Head of caudate nucleus (tissue), 42 donors: ENCODE measurements at regions not wholly inside any gene's neighbourhood (a gene's known extent, or its start where the extent isn't known, plus 50 kb on each side); places are given as distances from the start of the nearest gene placed in this dataset.

Experiments
- DNase-seq, 42 donors: peaks; one replicate each; pipeline versions ENCODE4 v3.0.0 to v3.0.0-alpha.2; 2020 to 2021; ENCODE audit warnings: mixed read lengths in 7 of 42
- intact Hi-C: fragments of 100-400 bp; cut with DNase I; formaldehyde crosslinking; loops from one replicate; pipeline ENCODE4 v1.15.0; 2022

DNA sequence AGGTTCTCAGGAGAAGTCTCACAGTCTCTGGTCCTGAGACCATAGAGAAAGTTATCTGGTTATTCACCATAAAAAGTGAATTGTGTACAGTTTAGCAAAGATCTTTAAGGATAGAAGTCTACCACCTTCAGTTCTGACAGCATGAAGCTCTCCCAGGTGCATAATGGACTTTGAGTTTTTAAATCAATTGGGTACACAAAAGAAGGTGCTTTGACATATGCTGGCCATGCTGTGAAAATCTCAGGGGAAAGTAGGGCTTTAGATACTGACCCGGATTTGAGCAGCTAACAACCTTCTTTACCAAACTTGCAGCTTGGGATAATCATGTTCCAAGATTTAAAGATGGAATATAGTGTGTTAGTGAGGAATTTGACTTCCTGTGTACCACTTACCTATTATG lies 264.2 kb downstream of the ZSWIM6 start:
- intact Hi-C loops, result no loop called here
- DNase-seq, result no peak

DNA sequence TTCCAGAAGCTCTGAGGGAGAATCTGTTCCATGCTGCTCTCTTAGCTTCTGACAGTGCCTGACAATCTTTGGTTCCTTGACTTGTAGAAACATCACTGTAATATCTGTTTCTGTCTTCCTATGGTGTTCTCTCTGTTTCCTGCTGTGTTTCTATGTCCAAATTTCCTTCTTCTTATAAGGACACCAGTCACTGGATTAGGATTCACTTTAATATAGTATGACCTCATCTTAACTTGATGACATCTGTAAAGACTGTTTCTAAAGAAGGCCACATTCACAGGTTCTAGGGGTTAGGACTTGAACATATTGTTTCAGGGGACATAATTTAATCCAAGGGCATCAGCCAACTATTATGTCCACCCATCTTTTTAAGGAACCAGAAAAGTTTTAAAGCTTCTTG lies 265.6 kb downstream of the ZSWIM6 start:
- intact Hi-C loops, result no loop called here
- no peak for DNase-seq

DNA sequence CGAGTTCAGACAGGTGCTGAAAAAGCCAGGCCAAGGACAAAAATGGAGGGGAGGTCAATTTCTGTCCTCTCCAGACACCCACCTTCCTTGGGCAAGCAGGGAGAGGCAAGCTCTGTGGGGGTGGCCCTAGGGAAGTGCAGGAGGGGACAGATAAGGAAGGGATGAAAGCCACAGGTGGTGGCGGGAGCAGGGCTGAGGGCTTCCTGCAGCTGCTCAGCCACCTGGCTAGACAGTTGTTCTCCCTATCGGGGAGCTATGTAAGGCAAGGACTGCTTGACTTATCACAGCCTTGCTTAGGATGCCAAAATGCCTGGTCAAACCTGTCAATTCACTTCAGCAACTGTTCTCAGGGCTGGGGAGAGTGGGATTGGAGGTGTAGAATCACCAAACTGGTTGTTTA lies 266.1 kb downstream of the ZSWIM6 start:
- no peak for DNase-seq
- intact Hi-C loops, result no loop called here

DNA sequence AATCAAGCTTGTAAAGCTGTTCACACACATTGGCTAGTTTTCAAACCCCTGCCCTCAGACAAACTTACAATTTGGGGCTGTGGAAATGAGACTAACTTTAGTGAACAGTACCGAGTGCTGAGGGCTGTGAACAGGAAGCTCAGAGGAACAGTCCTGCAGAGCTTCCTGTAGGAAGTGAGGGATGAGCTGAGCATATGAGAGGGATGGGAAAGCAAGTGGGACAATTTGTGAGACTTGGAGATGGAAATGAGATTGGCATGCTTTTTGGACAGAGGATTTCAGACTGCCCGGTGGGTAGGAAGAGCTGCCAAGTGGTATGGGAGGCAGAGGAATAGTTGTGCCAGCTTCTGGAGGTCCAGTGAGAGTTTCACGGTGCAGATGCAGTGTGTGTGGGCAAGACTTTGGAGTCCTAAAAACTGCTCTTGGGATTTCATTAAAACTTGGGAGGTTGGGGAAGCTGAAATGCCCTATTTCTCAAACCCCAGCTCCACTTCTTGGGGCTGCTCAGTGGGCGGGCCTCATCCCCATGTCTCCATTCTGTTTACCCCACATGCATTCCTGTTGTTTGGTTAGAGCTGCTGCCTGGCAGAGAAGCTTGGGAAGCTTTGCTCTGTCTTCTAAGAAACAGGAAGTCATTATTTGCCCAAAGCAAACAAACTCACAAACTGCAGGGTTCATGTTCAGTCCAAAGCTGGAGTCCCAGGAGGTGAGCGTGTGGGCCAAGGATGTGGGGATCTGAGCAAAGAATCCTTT lies 267.5 kb downstream of the ZSWIM6 start:
- intact Hi-C loops, result no loop called here
- no peak for DNase-seq

DNA sequence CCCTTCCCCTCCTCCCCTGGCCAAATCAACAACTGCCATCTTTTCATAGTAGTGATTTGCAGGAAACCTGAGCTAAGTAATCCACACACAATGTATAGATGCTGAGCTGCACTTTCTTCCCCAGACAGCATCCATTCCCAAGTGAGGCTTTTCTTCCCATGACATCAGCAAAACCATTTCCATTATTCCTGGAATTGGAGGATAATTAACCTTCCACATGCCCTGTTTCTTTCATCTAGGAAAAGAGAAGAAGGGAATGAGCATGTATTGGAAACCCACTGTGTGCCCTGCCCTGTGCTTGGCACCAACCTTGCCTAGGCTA lies 268.0 kb downstream of the ZSWIM6 start:
- intact Hi-C loops, result no loop called here
- DNase-seq, result no peak

DNA sequence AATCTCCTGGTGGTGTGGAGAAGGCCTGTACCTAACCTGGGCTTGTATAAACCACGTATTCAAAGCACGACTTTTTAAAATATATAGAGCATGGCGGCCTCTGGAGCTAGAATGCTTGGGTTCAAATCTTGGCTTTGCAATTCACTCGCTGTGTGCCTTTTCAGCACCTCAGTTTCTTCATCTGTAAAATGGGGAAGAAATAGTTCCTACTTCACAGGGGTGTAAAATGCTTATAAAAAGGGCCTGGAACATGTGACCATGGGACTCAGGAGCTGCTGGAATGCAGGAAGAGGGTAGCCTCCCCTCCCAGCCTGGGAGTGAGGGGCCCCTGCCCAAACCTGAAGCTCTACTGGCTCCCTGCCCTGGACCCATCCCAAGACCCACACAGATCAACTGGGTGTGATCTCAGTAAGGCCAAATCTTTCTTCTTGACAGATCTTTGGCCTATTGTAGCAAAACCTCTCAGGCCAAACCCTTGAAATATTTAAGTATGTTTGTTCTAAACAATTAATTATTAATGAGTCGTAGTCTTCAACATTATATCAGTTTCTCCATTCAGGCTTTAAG lies 269.0 kb downstream of the ZSWIM6 start:
- no peak for DNase-seq
- intact Hi-C loops, result no loop called here

DNA sequence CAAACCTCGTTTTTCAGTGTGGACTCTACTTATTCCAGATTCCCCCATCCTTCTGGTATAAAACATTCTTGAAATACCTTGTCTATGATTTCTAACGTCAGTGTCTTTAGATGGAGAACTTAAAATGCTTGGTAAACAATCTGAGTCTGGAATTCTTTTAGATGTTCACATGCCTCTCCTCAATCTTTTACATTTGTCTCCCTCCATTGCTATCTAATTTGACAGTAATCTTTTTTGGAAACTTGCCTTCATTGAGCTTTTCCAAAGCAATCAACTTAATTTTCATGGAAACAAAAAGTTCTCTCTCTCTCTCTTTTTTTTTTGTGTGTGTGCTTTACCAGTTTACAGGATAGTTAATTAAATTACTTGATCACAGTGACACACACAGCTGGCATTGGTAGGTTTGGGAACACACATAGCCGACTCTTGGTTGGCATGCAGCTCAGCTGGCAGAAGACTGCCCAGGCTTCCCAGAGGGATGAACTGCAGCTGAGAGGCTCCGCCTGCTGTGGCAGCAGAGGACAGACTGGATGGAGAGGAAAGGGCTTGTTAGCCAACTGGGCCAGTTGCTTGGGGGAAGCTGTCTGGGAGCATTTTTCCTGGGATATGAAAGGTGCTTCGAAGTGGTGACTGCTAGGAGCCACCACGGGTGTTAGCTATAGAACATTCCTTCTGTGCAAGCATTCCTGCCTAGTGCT lies 271.3 kb downstream of the ZSWIM6 start:
- DNase-seq, result peak; percentile 61 to 91 (median 82)
- intact Hi-C loops, result no loop called here

DNA sequence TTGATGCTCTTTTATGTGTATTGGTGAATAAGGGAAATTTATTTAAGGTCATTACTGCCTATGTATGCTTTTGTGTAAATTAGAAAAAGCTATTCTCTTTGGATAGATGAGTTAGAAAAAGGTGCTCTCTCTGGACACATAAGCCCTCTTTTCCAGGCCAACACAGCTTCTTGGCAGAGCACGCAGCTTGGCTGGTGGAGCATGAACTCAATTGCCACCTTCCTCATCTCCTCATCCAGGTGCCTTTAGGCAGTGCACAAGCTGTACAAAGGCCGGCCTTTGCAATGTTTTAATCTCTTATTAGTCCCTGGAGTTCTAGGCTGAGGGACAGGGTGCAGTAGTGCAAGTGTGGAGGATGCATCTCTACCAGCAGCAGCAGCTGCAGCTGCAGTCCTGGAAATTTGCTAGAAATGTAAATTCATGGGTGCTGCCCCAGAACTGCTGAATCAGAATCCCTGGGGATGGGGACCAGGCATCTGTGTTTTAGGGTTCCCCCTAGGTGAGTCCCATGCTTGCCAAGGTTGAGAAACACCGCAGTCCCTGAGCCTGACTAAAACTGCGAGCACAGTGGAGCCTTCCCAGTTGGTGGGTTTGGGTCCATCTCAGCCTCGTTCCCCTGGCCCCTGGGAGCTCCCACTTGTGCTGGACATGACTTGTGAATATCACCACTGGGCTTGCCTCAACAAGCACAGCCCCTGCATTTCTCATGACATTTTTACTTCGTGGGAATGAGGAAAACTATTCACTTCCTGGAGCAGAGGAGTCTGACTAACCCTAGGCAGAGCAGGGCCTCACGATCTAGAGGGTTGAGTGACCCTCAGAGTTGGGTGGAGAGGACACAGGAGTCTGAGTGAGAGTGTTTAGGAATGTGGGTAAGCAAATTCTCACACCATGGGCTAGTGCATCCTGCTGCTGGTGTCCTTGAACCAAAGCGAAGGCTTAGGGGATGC lies 272.3 kb downstream of the ZSWIM6 start:
- intact Hi-C loops, result no loop called here
- DNase-seq, result no peak

DNA sequence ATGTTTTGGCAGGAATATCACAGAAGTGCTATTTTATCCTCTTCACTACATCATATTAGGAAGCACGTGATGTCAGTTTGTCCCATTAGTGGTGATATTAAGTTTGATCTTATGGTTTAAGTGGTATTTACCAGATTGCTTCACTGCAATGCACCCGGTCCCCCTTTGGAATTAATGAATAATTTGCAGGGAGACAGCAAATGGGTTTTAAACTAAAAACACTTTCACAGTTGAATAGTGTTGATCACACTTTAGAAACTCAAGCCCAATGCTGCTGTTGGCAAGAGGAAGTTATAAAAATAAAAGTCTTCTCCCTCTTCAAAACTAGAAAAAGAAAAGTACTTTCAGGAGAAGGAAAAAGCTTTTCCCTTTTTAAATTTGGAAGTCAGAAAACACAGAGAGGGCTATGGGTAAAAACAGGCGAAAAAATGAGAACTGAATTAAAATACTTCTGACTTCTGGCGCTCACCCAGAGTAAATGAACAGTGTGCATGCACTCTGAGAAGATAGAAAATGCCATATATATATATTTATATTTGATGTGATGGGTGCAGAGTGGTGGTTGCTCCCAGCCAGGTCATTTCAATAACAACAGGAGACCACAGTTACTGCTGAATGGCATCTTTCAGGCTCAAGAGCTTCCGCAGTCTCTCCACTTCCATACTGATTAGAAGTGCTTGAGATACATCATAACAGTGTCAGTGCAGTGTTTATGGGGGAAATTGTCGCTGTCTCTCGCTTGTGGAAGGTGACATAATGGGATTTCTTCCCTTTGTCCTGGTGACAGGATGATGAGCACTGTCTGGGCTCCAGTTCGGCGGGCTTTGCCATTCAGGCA lies 278.0 kb downstream of the ZSWIM6 start:
- intact Hi-C loops, result no loop called here
- DNase-seq, result no peak

DNA sequence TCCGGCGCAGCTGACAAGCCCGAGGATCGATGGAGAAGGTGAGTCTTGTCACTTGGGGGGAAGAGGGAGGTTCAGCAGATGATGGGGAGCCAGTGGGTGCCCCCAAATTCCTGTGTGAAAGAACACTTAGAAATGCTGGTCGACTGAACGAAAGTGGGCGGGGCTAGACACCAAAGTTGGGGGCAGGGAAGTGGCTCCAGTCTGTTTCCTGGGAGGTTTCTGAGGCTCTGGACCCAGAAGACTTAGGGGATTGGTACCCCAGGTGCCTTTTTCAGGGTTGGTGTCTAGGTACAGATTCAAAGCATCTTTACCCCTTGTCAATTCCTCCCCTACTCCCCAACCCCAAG lies 278.6 kb downstream of the ZSWIM6 start:
- DNase-seq, result peak in 8 of 42 donors; percentile 11 to 69 (median 40)
- intact Hi-C loops, result no loop called here

DNA sequence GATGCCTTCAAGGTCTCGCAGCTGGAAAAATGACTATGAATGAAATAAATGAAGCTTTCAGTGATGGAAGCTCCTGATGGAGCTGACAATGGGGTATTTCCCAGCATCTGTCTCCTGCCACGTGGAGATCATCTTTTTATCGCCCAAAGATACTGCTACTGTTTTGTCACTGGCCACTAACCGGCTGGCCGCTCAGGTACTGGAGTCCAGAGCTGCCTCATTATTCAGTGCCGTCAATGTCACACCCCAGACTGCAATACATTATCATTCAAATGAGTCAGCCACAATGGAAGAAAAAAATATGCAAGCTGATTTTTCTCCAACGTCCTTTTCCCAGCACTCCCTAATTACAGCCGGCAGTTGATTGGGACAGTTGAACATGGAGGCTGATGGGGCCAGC lies 280.4 kb downstream of the ZSWIM6 start:
- intact Hi-C loops, result no loop called here
- no peak for DNase-seq

DNA sequence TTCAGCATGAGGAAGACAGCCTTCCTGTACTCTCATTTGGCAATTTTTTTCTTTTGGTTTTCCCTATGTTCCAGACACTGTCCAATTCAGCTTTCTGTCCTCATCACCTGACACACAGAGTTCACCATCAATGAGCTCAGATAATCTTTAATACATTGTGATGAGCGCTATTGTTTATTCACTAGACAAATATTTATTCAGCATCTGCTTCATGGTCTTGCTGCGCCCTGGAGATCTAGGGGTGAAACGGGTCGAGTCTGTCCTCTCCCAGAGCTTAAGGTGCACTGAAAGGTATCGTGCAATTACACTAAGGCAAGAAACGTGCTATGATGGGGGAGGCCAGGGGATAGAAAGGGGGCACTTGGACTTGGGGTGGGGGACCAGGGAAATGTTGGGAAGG lies 281.6 kb downstream of the ZSWIM6 start:
- intact Hi-C loops, result no loop called here
- no peak for DNase-seq

DNA sequence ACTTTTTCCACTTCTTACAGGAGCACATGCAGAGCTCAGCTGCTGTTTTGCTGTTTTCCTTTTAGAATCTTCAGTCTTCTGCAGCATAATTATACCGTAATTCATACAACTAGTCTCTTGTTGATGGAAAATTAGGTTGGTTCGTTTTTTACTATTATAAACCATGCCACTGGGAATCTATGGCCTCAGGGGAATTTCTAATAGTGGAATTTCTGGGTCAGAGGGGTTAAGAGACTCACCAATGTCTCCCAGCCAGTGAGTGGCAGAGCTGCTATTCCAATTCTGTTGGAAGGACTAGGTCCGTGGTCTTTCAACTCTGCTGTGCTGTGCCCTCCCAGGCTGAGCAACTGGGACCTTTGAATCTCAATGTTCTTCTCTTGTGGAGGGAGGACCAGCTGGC lies 282.5 kb downstream of the ZSWIM6 start:
- intact Hi-C loops, result no loop called here
- DNase-seq, result no peak

DNA sequence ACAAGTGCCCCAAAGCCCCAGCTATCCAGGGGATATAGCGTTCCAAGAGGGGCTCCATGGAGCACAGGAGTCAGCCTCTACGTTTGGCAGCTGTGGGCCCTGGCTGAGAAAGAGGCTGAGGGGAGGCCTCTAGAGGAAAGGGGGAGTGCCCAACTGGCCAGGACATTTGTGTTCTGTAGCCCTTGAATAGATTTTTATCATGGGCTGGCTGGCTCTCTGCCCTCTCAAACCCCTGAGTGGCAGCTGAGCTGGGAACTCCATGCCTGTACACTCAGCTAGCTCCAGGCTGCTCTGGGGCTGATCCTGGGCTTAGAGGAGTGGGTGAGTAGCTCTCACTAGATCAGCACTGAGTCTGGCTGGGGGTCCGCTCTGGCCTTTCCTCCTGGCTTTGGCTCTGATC lies 285.0 kb downstream of the ZSWIM6 start:
- intact Hi-C loops, result no loop called here

DNA sequence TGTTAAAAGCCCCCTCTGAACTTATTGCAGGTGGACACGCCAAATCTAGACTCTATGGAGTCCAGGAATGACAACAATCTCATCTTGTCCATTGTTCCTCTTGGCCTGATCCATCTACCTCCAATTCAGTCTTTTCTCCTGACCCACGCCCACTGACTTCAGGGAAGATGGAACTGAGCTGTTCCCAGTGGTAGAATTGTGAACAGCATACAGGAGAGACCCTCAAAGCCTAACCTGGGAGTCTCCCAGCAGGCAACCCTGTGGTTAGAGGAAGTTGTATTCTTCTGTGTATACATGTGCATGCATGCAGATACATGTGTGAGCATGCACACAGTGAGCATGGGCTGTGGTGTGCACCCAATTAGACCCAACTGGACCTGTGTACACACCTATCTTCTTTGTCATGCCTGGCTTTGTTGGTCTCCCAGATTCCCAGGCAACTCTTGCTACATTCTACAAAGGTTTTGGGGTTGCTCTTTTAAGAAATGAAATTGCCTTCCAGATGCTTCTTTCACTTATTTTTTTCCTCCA lies 286.0 kb downstream of the ZSWIM6 start:
- intact Hi-C loops, result no loop called here
- DNase-seq, result no peak

More for the DNA sequence above, 285.0 kb downstream of the ZSWIM6 start:
- DNase-seq, result peak in 30 of 42 donors; percentile 17 to 84 (median 52)

DNA sequence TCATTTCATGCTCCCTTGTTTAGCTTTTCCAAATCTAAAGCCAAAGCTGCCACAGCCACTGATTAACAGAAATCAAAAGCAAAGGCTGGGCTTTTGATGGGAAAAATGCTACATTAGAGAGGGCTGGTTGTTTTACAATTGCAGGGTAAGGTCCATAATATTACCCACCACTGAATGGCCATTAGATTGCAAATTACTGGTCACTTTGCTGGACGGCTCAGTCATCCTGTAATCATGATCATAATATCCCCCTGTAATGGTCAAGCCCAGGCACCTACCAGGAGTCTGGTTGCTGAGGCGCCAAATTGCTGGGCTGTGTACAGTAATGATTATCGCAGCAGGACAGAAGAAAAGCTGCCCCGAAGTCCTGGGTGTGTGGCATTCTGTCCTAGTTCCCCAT lies 286.5 kb downstream of the ZSWIM6 start:
- intact Hi-C loops, result no loop called here
- DNase-seq, result no peak

DNA sequence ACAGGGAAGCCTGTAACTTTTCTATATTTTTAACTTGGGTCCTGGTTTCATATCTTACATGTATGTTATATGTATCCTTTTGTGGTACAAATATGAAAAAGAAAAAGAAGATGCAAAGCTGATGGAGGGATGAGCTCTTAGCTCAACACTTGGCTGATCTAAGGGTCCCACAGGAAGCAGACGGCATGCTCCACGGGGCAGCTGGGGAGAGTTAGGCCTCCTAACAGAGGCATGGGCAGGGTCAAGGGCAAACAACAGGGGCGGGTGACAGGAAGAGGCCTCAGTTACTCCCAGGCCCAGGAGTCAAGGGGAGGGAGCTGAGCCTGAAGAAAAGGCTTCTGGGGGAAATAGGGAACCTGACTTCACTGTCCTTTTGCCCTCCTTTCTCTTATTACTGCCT lies 287.2 kb downstream of the ZSWIM6 start:
- intact Hi-C loops, result no loop called here
- no peak for DNase-seq

DNA sequence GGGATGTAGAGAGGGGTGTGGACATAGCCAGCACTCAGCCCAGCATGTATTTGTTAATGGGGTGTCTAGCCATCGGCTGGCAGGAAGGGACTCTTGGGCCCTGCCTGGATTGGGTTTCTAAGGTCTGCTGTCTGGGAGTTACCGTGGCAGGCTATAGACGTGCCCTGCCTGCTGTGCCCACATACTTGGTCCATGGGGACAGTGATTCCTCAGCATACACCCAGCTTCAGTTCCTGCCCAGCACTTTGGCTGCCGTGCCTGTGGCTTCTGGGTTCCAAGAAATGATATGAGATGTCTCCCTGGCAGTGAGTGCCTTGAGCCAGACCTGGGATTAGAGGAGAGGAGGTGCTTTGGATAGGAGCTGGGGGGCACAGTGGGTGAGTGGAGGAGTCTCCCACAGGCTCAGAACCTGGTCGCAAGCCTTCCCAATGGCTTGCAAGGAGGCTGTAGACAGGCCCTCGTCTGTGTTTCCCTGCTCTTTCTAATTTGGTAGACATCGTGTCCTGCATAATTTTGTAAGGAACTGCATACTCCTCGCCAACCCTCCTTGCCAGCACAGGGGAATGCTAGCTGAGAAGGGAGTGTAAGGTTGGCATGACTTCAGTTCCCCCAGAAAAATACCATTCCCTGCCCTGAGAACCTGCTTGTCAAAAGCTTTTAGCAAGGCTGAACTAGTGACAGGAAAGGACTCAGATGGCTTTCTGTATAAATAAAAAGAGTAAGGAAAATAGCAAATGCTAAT lies 287.9 kb downstream of the ZSWIM6 start:
- intact Hi-C loops, result loop anchor here (5.0 kb wide), 1 partner anchor 208 kb away; no protein-coding TSS in a partner anchor
- peak in 13 of 42 donors; percentile 24 to 66 (median 49) for DNase-seq
